MCF 10A (cell line): ENCODE measurements at regions not wholly inside any gene's neighbourhood (a gene's known extent, or its start where the extent isn't known, plus 50 kb on each side); places are given as distances from the start of the nearest gene placed in this dataset.

ENCODE experiments used
- BruUV-seq: library from RNA; stranded (reverse); fragments of 400-500 nt; replicated peaks from 2 replicates; lab custom pipeline; 2021; lab: Mats Ljungman, UMichigan
- CTCF ChIA-PET: fragments of 300-600 bp; sonication (Branson Sonifier 250); formaldehyde crosslinking; extraction: SDS; loops from one replicate; lab custom pipeline; 2021; ENCODE audit warnings: antibody characterized with exemption, inconsistent platforms; lab: Yijun Ruan, JAX
- POLR2A ChIA-PET: fragments of 300-600, 350-650 bp; sonication (Branson Sonifier 250); formaldehyde crosslinking; extraction: SDS; loops from one replicate; lab custom pipeline; 2020; ENCODE audit warnings: antibody characterized with exemption, inconsistent platforms; lab: Yijun Ruan, JAX
- DNase-seq: peaks from one replicate; pipeline ENCODE4 v3.0.0-alpha.2; 2018; ENCODE audit not compliant: unreplicated experiment
- H3K27ac Mint-ChIP-seq: one replicate; pipeline ENCODE4 v1.8.0; 2022; ENCODE audit warnings: mild to moderate bottlenecking, low read depth, mixed read lengths; ENCODE audit not compliant: unreplicated experiment
- H3K27me3 Mint-ChIP-seq: one replicate; pipeline ENCODE4 v1.8.0; 2022; ENCODE audit warnings: mixed read lengths; ENCODE audit not compliant: insufficient read depth, unreplicated experiment
- H3K36me3 Mint-ChIP-seq: one replicate; pipeline ENCODE4 v1.8.0; 2022; ENCODE audit warnings: mild to moderate bottlenecking, moderate library complexity, mixed read lengths; ENCODE audit not compliant: insufficient read depth, unreplicated experiment
- H3K4me1 Mint-ChIP-seq: one replicate; pipeline ENCODE4 v1.8.0; 2022; ENCODE audit warnings: mixed read lengths; ENCODE audit not compliant: insufficient read depth, unreplicated experiment
- H3K4me3 Mint-ChIP-seq: one replicate; pipeline ENCODE4 v1.8.0; 2022; ENCODE audit warnings: mild to moderate bottlenecking, moderate library complexity, mixed read lengths; ENCODE audit not compliant: unreplicated experiment
- H3K9me3 Mint-ChIP-seq: one replicate; pipeline ENCODE4 v1.8.0; 2022; ENCODE audit warnings: mixed read lengths; ENCODE audit not compliant: unreplicated experiment
- CTCF ChIP-seq: fragments of 200-600 bp; IDR thresholded peaks from one replicate; pipeline ENCODE4 v1.8.0; 2022; ENCODE audit warnings: antibody characterized with exemption, mild to moderate bottlenecking; ENCODE audit not compliant: unreplicated experiment
- intact Hi-C: fragments of 100-400 bp; cut with micrococcal nuclease; formaldehyde crosslinking; loops from 2 replicates; pipeline ENCODE4 v1.14.1; 2022

- TF ChIP-seq CTCF = no peak
- ChIA-PET CTCF (no interaction called here), POLR2A (no interaction called here)
- BruUV-seq = no TSS peak
- H3K4me3 Mint-ChIP-seq = no peak overlapping the region
- peaks cover 4% of the 10 kb centered on the region for H3K4me1 Mint-ChIP-seq
- no peak for DNase-seq
- no peak overlapping the region for H3K27ac Mint-ChIP-seq
- no peaks in the 10 kb centered on the region for H3K27me3 Mint-ChIP-seq
- no peaks in the 10 kb centered on the region for H3K9me3 Mint-ChIP-seq
- peaks cover 2% of the 10 kb centered on the region for H3K36me3 Mint-ChIP-seq
- intact Hi-C loops = no loop called here
Measured at GRCh38 chr2:144120487-144120886, 399.4 kb downstream of the ZEB2 start.

- no peak for TF ChIP-seq CTCF
- H3K4me1 Mint-ChIP-seq = peaks cover 11% of the 10 kb centered on the region
- intact Hi-C loops = no loop called here
- peaks cover 6% of the 10 kb centered on the region for H3K36me3 Mint-ChIP-seq
- H3K27me3 Mint-ChIP-seq = no peaks in the 10 kb centered on the region
- ChIA-PET CTCF (interaction anchor here (0.7 kb wide), 1 partner anchor 1319 kb away, joined by 3 read pairs; no protein-coding TSS in a partner anchor), POLR2A (no interaction called here)
- H3K27ac Mint-ChIP-seq = no peak overlapping the region
- DNase-seq = no peak
- no TSS peak for BruUV-seq
- no peak overlapping the region for H3K4me3 Mint-ChIP-seq
- no peaks in the 10 kb centered on the region for H3K9me3 Mint-ChIP-seq
Measured at GRCh38 chr2:144117086-144117485, 402.8 kb downstream of the ZEB2 start.

- CTCF ChIA-PET = no interaction called here
- H3K4me3 Mint-ChIP-seq = no peak overlapping the region
- no TSS peak for BruUV-seq
- TF ChIP-seq CTCF = no peak
- no peaks in the 10 kb centered on the region for H3K27me3 Mint-ChIP-seq
- intact Hi-C loops = no loop called here
- H3K4me1 Mint-ChIP-seq = peaks cover 24% of the 10 kb centered on the region
- H3K27ac Mint-ChIP-seq = no peak overlapping the region
- DNase-seq = no peak
- POLR2A ChIA-PET = no interaction called here
- H3K36me3 Mint-ChIP-seq = peaks cover 6% of the 10 kb centered on the region
- H3K9me3 Mint-ChIP-seq = no peaks in the 10 kb centered on the region
Measured at GRCh38 chr2:144115739-144116291, 404.1 kb downstream of the ZEB2 start.

- DNase-seq = peak; percentile 18
- ChIA-PET POLR2A (no interaction called here), CTCF (no interaction called here)
- H3K27me3 Mint-ChIP-seq = no peaks in the 10 kb centered on the region
- intact Hi-C loops = no loop called here
- no peak overlapping the region for H3K4me3 Mint-ChIP-seq
- TF ChIP-seq CTCF = no peak
- H3K36me3 Mint-ChIP-seq = peaks cover 6% of the 10 kb centered on the region
- no peaks in the 10 kb centered on the region for H3K9me3 Mint-ChIP-seq
- no TSS peak for BruUV-seq
- H3K4me1 Mint-ChIP-seq = peaks cover 24% of the 10 kb centered on the region
- no peak overlapping the region for H3K27ac Mint-ChIP-seq
Measured at GRCh38 chr2:144114760-144115159, 405.2 kb downstream of the ZEB2 start.
